ENCODE measurements at regions not wholly inside any gene's neighbourhood (a gene's known extent, or its start where the extent isn't known, plus 50 kb on each side); places are given as distances from the start of the nearest gene placed in this dataset.

DNA sequence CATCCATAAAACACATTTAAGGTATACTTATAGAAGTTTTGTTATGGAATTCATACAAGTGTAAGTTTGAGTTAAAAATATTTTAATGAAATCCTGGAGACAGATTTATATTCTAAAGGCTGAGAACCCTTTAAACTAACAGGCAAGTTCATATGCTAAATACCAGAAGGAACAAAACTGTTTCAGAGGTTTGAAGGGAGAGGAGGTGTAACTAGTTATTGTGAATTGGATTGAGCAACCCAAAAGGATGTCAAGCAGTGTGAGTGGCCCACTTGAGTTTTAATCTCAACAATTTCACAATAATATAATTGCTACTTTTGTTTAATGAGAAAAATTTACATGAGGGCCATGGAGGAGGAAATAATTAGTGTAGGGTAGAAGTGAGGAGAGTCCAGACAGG is 348.5 kb upstream of the ACTBL2 start:
- TF ChIP-seq, protein P1, sequence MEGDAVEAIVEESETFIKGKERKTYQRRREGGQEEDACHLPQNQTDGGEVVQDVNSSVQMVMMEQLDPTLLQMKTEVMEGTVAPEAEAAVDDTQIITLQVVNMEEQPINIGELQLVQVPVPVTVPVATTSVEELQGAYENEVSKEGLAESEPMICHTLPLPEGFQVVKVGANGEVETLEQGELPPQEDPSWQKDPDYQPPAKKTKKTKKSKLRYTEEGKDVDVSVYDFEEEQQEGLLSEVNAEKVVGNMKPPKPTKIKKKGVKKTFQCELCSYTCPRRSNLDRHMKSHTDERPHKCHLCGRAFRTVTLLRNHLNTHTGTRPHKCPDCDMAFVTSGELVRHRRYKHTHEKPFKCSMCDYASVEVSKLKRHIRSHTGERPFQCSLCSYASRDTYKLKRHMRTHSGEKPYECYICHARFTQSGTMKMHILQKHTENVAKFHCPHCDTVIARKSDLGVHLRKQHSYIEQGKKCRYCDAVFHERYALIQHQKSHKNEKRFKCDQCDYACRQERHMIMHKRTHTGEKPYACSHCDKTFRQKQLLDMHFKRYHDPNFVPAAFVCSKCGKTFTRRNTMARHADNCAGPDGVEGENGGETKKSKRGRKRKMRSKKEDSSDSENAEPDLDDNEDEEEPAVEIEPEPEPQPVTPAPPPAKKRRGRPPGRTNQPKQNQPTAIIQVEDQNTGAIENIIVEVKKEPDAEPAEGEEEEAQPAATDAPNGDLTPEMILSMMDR (IDR thresholded peaks at IDR 0.05; ENCODE audit: low read depth, low read length): no peak
- TF ChIP-seq POLR2A (IDR thresholded peaks at IDR 0.05; ENCODE audit: extremely low read depth, insufficient read length) (no peak), MYC (IDR thresholded peaks at IDR 0.05; ENCODE audit: low read depth, low read length) (no peak)
- TF ChIP-seq, protein P2, sequence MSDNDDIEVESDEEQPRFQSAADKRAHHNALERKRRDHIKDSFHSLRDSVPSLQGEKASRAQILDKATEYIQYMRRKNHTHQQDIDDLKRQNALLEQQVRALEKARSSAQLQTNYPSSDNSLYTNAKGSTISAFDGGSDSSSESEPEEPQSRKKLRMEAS (IDR thresholded peaks at IDR 0.05; ENCODE audit: low read depth, low read length): no peak
